ENCODE measurements at regions not wholly inside any gene's neighbourhood (a gene's known extent, or its start where the extent isn't known, plus 50 kb on each side); places are given as distances from the start of the nearest gene placed in this dataset.
"Not testable (repeated sequence)": the region's sequence is repeated elsewhere in the genome, so short reads cannot be mapped to it uniquely, and the experiment has no call there.

DNA sequence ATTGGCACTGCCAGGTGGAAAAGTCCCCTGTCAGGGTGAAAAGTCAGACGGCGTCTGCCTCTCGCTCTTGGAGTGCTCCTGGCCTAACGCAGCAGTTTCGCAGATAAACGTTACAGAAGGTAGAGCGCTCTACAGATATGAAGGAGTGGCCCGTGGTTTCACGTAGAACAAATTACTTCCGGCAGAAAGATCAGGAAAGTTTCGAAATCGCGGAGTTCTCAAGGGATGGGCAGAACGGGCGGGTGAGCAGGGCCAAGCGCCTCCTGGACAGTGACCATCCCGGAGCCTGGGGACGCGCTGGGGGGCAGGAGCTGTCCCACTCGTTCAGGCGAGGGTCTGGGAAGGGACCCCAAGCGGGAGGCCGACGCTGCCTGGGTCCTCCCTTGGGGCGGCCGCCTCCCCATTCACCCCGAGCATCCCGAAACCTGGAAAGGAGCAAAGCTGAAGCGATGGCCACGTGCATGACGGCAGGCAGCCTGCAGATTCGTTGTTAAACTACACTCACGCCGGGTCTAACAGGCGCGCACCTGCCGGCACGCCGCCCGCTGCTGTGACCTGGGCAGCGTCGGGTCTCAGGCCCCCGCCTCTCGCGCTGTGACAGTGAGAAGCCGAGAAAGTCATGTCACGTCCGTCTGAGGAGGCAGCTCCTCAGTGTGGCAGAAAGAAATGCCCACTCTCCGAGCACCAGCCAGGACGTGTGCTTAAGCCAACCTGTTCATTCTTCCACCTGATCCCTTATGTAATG lies 122.9 kb upstream of the SALL3 start:
- no peak for DNase-seq (ENCODE audit: low spot score)

DNA sequence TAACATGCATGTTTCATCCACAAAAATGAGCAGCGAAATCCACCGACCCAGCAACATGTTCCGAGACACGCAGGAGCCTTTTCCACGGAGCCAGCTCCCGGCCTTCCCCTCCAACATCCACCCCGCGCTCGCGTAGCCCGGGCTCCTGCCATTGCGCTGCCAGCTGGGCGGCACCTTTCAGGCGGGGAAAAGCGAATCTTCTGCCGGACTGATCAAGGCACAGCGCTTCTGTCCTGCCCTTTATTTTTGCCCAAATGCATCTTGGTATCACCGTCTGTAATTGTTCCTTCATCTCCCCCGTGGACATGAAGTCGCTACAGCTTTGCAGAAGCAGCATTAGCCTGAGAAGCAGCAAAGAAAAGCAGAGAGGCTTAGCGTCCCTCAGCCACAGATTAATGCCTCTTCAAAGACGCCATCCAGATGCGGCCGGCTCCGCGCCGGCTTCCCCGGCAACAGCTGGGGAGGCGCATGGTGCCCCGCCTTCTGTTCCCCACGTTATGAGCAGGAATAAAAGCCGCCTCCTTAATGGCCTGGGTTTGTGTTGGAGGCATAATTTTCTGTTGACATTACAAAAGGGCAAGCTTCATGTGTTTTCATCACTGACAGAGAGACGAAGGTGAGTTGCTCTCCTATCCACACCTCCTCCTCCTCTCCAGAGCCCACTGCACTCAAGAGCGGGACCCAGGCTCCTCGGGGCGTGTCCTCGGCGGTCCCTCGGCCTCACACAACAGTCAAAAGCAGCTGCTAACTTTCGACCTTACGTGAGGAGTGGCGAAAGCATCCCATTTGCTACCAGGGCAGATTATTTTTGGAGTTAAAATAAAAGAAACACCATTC lies 122.1 kb upstream of the SALL3 start:
- DNase-seq (ENCODE audit: low spot score): no peak

DNA sequence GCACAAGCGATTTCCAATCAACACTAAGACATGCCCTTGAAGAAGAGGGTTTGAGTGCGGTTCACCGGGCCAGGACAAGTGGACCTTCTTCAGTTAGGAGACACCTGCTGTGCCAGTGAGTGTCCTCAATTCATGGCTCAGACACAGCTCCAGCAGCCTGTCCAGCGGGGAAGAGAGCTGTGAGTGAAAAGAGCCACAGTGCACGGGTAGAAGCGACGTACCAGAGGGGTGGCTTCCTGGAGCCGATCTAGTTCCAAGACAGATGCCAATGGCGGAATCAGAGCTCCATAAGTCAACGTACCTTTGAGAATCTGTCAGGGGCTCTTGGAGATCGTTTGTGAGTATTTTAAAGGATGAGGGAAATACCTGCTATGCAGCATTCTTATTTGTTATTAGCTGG lies 119.9 kb upstream of the SALL3 start:
- no peak for DNase-seq (ENCODE audit: low spot score)

DNA sequence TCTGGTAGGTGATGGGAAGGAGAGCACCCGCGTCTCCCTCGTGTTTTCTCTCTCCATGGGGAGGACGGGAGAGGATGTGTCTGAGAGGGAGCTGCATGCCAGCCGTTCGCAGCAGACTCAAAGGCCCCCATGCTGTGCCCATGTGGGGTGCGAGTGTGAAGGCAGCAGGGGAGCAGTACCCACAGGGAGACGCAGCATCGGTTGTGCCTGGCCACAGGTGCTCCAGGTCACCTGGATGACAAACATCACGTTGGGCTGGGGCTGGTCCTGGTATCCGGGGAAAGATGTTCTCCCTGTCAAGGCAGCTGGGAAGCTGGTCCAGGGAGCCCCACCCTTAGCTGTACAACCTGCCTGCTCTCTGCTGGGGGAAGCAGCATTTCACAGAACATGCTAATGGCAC lies 119.5 kb upstream of the SALL3 start:
- DNase-seq (ENCODE audit: low spot score): no peak

DNA sequence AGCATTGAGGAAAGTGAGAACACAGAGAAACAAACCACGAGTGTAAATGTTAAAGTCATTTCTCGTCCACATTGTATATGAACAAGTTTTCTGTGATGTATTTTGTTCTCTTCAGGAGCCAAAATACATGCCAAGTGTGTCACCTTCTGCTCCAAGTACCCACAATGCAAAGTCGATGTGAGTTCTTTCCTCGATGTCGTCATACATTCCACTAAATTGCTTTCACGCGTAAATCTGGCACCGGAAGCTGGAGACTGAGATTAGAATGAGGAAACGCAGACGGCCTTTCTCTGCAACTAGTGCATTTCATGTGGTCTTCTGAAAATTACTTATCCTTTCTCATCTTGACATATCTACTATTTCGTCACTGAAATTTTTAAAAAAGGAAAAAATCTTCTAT lies 118.5 kb upstream of the SALL3 start:
- DNase-seq (ENCODE audit: low spot score): no peak

DNA sequence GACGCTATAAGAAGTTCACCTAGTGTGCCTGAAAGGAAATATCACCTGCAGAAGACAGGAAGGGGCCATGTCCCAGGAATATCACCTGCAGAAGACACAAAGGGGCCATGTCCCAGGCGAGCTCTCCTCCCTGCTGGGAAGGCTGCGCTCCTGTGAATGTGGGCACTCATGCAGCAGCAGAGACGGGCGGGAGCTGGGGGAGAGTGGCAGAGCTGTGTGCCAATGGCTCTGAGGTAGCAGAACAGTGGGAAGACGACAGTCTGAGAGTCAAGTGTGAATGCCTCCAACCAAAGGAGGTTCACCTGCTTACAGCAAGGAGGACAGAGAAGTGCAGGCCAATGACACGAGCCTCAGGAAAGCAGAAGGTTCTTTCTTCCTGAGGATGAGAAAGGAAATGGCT lies 117.9 kb upstream of the SALL3 start:
- no peak for DNase-seq (ENCODE audit: low spot score)

DNA sequence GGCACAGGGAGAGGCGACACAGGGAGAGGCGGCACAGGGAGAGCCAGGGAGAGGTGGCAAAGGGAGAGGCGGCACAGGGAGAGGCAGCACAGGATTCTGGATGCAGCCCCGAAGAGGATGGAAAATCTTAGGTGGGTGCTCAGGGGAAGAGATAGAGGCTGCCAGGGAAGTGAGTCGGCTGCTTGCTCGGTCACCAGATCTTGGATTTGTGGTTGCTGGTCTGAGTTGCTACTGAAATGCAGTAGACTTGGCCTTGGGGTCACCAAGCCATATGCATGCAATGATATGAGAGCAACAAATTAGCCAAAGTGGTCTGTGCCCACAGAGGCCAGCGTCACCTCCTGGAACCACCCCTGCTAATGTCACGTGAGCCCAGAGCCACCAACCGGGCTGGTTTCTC lies 117.2 kb upstream of the SALL3 start:
- DNase-seq (ENCODE audit: low spot score): no peak

DNA sequence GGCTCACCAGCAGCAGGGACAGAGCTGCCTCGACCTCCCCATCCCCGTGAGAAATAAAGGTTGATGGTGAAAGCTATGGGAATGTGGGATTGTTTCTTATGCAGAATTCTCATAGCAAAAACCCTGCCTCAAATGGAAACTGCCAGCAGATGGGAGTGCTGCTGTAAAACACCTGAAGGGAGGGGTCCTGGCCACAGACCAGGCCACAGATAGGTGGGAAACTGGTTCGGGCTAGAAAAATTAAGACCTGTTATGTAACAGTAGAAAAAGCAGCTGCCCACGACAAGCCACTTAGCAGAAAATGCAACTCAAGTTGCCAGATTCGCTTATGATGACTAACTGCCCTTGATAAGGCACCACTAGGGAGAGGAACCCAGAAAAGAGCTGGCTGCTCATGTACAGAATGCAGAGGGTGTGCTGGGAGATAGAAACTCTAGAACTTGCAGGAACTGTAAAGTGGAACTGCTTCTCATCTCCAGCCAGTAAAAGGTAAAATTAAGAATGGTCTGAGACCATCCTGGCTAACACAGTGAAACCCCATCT lies 114.5 kb upstream of the SALL3 start:
- no peak for DNase-seq (ENCODE audit: low spot score)

DNA sequence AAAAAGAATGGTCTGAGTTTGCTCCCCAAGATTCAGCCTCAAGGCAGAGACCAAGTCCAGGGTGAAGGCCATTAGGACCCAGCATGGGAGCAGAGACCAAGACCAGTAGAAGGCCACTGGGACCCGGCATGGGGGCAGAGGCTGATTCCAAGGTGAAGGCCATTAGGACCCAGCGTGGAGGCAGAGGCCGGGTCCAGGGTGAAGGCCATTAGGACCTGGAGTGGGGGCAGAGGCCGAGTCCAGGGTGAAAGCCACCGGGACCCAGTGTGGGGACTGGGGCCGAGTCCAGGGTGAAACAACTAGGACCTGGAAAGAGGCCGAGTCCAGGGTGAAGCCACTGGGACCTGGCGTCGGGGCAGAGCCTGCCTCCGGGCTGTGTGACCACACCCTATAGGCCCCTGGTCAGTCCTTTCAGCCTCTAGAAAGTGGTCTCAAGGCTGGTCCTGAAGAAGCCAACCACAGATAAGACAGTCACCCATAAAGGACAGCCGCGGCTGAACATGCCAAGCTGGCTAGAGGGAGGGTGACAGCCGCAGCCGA lies 113.8 kb upstream of the SALL3 start:
- DNase-seq (ENCODE audit: low spot score): no peak

DNA sequence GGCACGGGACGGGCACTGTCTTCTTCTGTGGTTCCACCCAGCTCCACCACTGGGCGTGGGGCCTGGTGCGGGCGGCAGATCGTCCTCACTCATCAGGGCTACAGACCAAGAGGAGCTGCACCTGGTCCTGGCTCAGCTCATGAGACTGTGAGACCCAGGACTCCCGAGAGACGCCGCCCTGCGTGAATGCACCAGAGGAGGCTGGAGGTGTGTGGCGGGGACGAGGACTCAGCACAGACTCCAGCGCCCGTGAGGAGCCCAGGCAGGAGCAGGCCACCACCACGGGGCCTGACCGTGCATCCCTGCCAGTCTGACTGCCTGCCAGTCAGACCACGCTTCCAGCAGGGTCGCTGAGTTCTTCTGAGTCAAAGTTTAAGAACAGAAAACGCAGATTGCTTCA lies 112.5 kb upstream of the SALL3 start:
- no peak for DNase-seq (ENCODE audit: low spot score)

DNA sequence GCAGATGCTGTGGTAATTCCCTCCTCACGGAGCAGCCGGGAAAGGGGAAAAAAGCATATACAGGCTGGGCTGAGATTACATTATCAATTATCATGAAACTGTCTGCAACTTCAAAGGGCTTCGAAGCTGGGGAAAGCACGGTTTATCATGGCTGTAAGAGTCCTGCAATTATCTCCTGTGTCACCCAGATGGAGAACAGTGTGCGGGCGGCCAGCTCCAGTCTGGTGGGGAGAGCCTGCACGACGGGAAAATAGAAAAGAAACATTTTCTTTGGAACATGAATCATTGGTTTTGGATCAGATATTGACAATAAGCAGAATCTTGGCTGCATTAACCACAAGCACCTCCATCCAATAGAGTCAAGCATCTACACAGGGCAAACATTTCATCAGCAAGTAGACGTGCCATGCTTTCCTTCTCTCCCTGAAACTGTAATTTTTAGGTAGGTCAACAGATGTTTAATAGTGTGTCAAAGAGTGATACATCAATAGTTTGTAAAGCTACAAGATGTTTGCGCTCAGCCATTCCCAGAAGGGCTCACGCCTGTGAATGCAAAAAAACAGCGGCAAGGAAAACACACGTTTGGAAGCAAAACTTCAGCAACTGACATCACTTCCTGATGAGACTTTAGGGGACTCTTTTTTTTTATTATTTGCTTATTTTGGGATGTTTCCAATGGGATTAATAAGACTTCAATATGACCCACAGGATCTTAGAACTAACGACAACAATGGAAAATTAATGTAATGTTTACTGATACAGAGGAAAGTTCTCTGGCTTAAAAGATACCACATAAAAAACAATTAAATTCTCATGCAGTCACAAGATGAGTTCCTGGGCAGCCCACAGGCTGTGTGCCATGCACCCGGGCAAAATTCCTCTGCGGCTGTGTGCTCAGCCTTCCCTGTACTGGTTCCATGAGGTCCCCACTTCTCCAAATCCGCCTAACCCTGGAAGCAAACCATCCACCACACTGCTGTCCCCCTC lies 111.0 kb upstream of the SALL3 start:
- no peak for DNase-seq (ENCODE audit: low spot score)

DNA sequence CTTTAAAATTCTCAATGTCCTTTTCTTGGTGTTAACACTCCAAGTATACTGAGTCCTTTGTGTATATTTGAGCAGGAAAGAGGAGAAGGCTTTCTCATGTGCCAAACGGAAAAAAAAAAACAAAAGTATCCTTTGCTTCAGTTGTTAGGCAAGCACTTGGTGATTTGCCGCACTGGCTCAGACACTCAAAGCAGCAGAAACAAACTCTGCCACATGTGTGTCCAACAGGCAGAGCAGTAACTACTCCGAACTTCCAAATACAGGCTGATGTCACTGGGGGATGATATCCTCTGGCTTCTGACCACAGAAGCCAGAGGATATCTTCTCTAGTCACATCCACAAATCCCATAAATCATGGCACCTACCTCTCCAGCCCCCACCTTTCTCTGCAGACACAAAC lies 108.0 kb upstream of the SALL3 start:
- DNase-seq (ENCODE audit: low spot score): no peak

DNA sequence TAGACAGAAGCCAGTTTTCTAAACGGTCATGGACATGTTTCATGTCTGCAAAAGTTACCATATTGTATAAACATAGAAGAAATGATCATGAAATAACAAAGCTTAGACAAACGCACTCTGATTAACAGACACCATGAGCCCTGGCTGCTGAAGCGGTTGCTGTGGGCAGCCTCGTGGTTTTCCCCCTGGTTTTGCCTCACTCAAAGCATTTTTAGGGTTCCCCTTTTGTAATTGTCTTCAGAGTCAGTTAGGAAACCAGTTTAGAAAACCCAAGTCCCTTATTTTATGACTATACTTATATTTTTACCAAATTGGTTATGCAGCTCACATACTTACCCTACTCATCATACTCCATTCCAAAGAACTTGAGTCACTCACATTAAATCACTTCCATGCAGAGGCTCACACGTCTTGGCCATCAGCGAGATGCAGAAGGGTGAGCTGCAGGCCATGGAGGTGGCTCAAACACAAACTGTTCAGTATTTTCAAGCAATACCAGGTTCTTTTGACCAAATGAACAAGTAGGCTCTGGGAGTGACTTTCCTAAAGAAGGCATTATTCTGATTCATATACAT lies 105.6 kb upstream of the SALL3 start:
- DNase-seq (ENCODE audit: low spot score): no peak

DNA sequence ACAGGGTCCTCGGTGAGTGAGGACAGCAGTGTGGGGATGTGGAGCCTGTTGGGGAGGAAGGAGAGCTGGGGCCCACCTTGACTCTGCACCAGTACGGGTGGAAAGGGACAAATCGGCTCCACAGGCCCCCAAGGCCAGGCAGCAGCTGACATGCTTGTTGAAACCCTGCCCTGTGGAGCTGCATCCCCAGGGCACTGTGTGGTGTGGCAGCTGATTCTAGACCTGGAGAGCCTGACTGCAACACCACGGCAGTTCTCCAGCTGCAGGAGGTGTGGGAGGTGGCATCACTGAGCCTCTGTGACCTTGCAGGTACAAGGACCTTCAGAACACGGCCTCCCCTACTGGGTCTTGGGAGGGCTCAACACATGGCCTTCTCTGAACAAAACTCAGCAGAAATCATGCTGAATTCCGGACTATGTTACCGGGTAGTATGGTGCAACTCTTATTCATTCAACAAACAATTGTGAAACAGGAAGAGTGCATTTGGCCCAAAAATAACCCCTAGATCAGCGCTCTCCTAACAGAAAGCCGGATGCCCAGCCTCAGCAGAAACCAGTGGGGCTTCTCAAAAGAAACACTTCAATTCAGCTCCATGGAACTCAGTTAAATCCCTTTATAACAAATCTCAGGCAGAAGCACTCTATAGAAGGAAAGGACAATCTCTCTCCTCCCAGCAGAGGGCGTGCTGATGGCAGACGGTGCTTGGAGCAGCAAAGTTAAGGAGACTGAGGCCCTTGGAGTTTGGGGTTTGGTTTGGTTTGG lies 104.4 kb upstream of the SALL3 start:
- DNase-seq (ENCODE audit: low spot score): no peak

DNA sequence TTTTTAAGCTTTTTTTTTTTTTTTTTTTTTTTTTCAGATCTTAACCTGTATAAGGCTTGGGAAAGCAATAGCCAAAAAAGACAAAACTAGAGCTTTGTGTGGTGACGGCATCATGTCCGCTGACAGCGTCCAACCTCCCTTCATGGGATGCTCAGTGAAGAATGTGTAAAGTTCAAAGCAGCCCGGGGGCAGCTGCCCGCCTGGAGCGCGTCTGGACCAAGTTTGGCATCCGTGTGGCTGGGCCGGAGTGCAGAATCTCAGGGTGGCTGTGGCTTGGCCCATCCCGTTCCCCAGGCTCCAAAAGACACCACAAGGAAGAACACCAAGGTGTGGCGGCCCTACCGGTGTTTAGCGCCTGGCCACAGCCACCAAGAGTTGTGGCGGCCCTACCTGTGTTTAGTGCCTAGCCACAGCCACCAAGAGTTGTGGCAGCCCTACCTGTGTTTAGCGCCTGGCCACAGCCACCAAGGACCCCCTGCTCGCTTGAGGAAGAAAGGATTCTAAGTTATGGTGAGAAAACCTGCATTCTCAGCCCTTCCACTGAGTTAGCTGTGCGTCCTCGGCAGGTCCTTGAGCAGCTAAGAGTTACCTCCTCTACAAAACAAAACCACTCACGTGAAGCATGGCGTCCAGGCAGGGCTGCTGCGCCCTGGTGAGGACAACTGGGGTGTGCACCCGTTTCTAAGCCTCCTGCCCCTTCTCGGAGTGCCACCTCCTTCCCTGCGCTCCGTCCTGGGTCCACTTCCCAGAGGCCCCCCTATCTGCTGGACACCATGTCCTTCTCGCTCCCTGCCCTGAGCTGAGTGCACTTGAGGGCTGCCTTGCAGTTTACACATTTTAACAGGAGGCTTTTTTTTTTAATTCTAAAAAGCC lies 103.6 kb upstream of the SALL3 start:
- DNase-seq (ENCODE audit: low spot score): no peak

DNA sequence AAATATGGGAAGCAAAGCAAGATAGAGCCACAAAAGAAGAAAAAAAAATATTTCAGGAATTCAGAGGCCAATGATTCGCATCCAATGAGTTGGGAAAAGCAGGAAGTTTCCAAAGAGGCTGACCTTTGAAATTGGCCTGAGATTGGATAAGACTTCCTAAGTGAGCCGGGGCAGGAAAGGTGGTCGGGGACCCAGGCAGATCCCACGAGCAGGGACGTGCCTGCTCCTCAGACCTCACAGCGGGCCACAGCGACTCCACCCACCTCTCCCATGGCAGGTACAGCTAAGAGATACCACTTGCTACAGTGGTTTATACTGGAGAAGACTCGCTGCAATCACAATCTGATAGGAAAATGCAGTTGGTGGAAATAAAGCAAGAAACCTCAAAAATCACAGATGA lies 102.8 kb upstream of the SALL3 start:
- DNase-seq (ENCODE audit: low spot score): no peak

DNA sequence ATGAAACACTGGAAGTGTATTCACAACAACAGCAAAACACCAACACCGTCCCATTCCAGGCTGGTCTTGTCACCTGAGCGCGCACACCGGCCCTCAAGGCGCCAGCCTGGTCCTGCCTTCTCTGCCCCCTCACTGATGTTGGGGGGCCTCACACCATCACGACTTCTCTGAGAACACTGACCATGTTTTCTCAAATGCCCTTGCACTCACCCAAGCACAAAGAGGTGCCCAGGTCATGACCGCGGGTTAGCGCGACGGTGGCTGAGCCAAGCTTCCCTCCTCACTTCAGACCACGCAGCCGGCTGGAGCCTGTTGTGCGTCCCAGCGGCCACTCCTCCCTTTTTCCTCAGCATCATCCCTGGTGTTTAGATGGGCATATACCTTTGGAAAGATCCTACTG lies 101.3 kb upstream of the SALL3 start:
- no peak for DNase-seq (ENCODE audit: low spot score)

DNA sequence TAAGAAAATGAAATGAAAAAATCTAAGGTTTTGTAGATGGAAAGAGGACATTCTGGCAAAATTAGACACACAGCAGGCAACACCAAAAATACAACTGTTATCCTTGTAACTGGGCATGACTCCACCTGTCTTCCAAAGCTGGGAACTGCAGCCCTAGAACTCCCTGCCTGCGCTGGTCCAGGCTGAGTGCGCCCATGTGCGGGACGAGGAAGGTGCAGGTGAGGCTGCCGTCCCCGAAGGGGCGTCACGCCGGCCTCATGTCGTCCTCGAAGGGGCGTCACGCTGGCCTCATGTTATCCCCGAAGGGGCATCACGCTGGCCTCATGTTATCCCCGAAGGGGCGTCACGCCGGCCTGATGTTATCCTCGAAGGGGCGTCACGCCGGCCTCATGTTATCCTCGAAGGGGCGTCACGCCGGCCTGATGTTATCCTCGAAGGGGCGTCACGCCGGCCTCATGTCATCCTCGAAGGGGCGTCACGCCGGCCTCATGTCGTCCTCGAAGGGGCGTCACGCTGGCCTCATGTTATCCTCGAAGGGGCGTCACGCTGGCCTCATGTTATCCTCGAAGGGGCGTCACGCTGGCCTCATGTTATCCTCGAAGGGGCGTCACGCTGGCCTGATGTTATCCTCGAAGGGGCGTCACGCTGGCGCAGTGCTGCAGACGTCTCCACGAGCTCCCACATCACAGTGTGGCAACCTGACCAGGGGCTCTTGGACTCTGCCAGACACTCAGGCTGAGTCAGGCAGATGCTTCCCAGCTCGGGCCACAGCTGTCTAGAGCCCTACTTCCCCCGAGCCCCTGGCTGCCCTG lies 100.3 kb upstream of the SALL3 start:
- DNase-seq (ENCODE audit: low spot score): not testable (repeated sequence)

DNA sequence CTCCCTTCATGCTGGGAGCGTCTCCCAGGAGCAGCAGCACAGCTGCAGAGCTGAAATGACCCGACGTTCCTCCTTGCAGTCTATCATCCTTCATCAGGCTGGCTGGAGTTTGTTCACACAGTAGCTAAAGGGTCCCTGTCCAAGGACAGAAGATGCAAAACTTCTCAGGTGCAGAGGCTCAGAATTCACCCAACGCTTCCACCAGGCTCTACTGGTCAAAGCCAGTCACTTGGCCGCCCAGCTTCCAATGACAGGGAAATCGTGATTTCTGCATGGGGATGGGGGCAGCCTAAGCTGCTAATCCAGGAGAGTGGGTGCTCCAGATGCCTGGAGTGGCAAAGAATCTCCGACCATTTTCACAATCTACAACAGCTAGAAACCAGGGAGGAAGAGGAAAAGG lies 97.0 kb upstream of the SALL3 start:
- no peak for DNase-seq (ENCODE audit: low spot score)
